AG04450 (cell line): ENCODE measurements at regions not wholly inside any gene's neighbourhood (a gene's known extent, or its start where the extent isn't known, plus 50 kb on each side); places are given as distances from the start of the nearest gene placed in this dataset.

Experiments
- CTCF ChIA-PET: fragments of 300-600, 350-600 bp; formaldehyde crosslinking; extraction: SDS; loops from one replicate; lab custom pipeline; 2022; ENCODE audit warnings: antibody characterized with exemption, inconsistent platforms; lab: Charles Lee
- POLR2A ChIA-PET: fragments of 350-600 bp; formaldehyde crosslinking; extraction: SDS; loops from one replicate; lab custom pipeline; 2021; ENCODE audit warnings: antibody characterized with exemption, inconsistent platforms; lab: Yijun Ruan, JAX
- DNase-seq: peaks from one replicate; pipeline ENCODE4 v3.0.0-alpha.2; 2011; ENCODE audit warnings: low read depth, low spot score
- H3K27ac ChIP-seq: one replicate; pipeline ENCODE4 v1.5.1; 2012; ENCODE audit warnings: low read depth, low read length, control low read depth
- H3K27me3 ChIP-seq: one replicate; pipeline ENCODE4 v1.6.0; 2012; ENCODE audit warnings: low read length; ENCODE audit not compliant: control insufficient read depth, insufficient read depth
- H3K4me3 ChIP-seq: 2 replicates; pipeline ENCODE4 v1.5.1; 2011; ENCODE audit warnings: mild to moderate bottlenecking, low read depth, low read length, control low read depth
- H3K9me3 ChIP-seq: 2 replicates; pipeline ENCODE4 v1.5.1; 2012; ENCODE audit warnings: low read length; ENCODE audit not compliant: control insufficient read depth, insufficient read depth
- CTCF ChIP-seq: IDR thresholded peaks from 2 replicates; pipeline ENCODE4 v1.5.1; 2011; ENCODE audit warnings: low read depth, low read length, control low read depth, inconsistent platforms

GRCh38 chr9:103804077-103804735 is 289.9 kb upstream of the SMC2 start:
- 0 out of 2 replicates have a peak, but pooled peaks cover 6% of the 10 kb centered on the region for H3K9me3 ChIP-seq
- no peak for DNase-seq
- TF ChIP-seq CTCF = no peak
- H3K27ac ChIP-seq = no peak overlapping the region
- no peak overlapping the region for H3K4me3 ChIP-seq
- no peaks in the 10 kb centered on the region for H3K27me3 ChIP-seq
- ChIA-PET CTCF (interaction anchor here (0.6 kb wide), 1 partner anchor 331 kb away, joined by 4 read pairs; no protein-coding TSS in a partner anchor), POLR2A (no interaction called here)

GRCh38 chr9:103809745-103810144 is 284.4 kb upstream of the SMC2 start:
- POLR2A ChIA-PET = no interaction called here
- no peak for DNase-seq
- H3K4me3 ChIP-seq = no peak overlapping the region
- no peaks in the 10 kb centered on the region for H3K27me3 ChIP-seq
- H3K9me3 ChIP-seq = peaks cover 6% of the 10 kb centered on the region; the same call in 1 of the 2 replicates
- TF ChIP-seq CTCF = no peak
- CTCF ChIA-PET = no interaction called here
- H3K27ac ChIP-seq = no peak overlapping the region

GRCh38 chr9:103811462-103811861 is 282.6 kb upstream of the SMC2 start:
- H3K4me3 ChIP-seq = no peak overlapping the region
- no peak overlapping the region for H3K27ac ChIP-seq
- H3K27me3 ChIP-seq = no peaks in the 10 kb centered on the region
- ChIA-PET CTCF (no interaction called here), POLR2A (no interaction called here)
- no peak for DNase-seq
- no peak for TF ChIP-seq CTCF
- peaks cover 3% of the 10 kb centered on the region; the same call in 1 of the 2 replicates for H3K9me3 ChIP-seq

- ChIA-PET POLR2A (no interaction called here), CTCF (no interaction called here)
- TF ChIP-seq CTCF = no peak
- Histone ChIP-seq H3K4me3 (no peak overlapping the region), H3K27ac (no peak overlapping the region), H3K9me3 (peaks cover 3% of the 10 kb centered on the region; the same call in 1 of the 2 replicates), H3K27me3 (no peaks in the 10 kb centered on the region)
- DNase-seq = no peak
Measured at GRCh38 chr9:103816146-103816545, 278.0 kb upstream of the SMC2 start.

- Histone ChIP-seq H3K27ac (no peak overlapping the region), H3K9me3 (no peaks in the 10 kb centered on the region), H3K4me3 (no peak overlapping the region), H3K27me3 (no peaks in the 10 kb centered on the region)
- no peak for DNase-seq
- TF ChIP-seq CTCF = no peak
- ChIA-PET POLR2A (no interaction called here), CTCF (no interaction called here)
Measured at GRCh38 chr9:103819936-103820335, 274.2 kb upstream of the SMC2 start.
